ENCODE measurements at regions not wholly inside any gene's neighbourhood (a gene's known extent, or its start where the extent isn't known, plus 50 kb on each side); places are given as distances from the start of the nearest gene placed in this dataset.

- no peak for TF ChIP-seq ZNF8 (CRISPR knock-in tag; IDR thresholded peaks at IDR 0.05)
- no peak for TF ChIP-seq ZFP30 (CRISPR knock-in tag; IDR thresholded peaks at IDR 0.05)
- no peak for TF ChIP-seq ARNTL (CRISPR knock-in tag; IDR thresholded peaks at IDR 0.05; ENCODE audit: borderline replicate concordance, low read depth)
- TF ChIP-seq TOX (CRISPR knock-in tag; IDR thresholded peaks at IDR 0.05; ENCODE audit: borderline replicate concordance), result no peak
- no peak for TF ChIP-seq OSR1 (CRISPR knock-in tag; IDR thresholded peaks at IDR 0.05)
- no peak for TF ChIP-seq ESRRG (CRISPR knock-in tag; IDR thresholded peaks at IDR 0.05)
- TF ChIP-seq, protein P1, sequence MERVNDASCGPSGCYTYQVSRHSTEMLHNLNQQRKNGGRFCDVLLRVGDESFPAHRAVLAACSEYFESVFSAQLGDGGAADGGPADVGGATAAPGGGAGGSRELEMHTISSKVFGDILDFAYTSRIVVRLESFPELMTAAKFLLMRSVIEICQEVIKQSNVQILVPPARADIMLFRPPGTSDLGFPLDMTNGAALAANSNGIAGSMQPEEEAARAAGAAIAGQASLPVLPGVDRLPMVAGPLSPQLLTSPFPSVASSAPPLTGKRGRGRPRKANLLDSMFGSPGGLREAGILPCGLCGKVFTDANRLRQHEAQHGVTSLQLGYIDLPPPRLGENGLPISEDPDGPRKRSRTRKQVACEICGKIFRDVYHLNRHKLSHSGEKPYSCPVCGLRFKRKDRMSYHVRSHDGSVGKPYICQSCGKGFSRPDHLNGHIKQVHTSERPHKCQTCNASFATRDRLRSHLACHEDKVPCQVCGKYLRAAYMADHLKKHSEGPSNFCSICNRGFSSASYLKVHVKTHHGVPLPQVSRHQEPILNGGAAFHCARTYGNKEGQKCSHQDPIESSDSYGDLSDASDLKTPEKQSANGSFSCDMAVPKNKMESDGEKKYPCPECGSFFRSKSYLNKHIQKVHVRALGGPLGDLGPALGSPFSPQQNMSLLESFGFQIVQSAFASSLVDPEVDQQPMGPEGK (CRISPR knock-in tag; IDR thresholded peaks at IDR 0.05; ENCODE audit: borderline replicate concordance), result no peak
- no peak for TF ChIP-seq CSDC2 (CRISPR knock-in tag; IDR thresholded peaks at IDR 0.05)
- TF ChIP-seq RARB (CRISPR knock-in tag; IDR thresholded peaks at IDR 0.05), result no peak
- no peak for TF ChIP-seq PPARA (CRISPR knock-in tag; IDR thresholded peaks at IDR 0.05; ENCODE audit: borderline replicate concordance)
These were observed 281.3 kb downstream of the CEMIP2 start for GRCh38 chr9:71487061-71487460.
